HCT116 (cell line): ENCODE measurements at regions not wholly inside any gene's neighbourhood (a gene's known extent, or its start where the extent isn't known, plus 50 kb on each side); places are given as distances from the start of the nearest gene placed in this dataset.

ENCODE experiments used
- CTCF ChIP-seq, 3 experiments: fragments of 200-600 bp in 1 of 3; sonication (generic) in 1 of 3; IDR thresholded peaks in 2 of 3; conservative IDR thresholded peaks in 1 of 3; 2 replicates each; pipeline ENCODE4 v1.5.1; 2012 to 2017; ENCODE audit warnings: low read depth in 2 of 3, low read length in 2 of 3, antibody characterized with exemption in 1 of 3, borderline replicate concordance in 1 of 3, control low read depth in 1 of 3, mild to moderate bottlenecking in 1 of 3, mixed read lengths in 1 of 3, mixed run types in 1 of 3, moderate library complexity in 1 of 3; ENCODE audit not compliant: insufficient read depth in 1 of 3
- ELF1 ChIP-seq: IDR thresholded peaks from 2 replicates; pipeline ENCODE4 v1.6.1; 2012; ENCODE audit warnings: low read depth, borderline replicate concordance
- EZH2 ChIP-seq: fragments of 200-600 bp; sonication (generic); IDR thresholded peaks from 2 replicates; pipeline ENCODE4 v1.6.1; 2017; ENCODE audit warnings: antibody characterized with exemption, mixed run types
- MAX ChIP-seq: IDR thresholded peaks from 2 replicates; pipeline ENCODE4 v1.6.1; 2012
- POLR2A ChIP-seq: IDR thresholded peaks from 2 replicates; pipeline ENCODE4 v1.7.0; 2011; ENCODE audit warnings: borderline replicate concordance; ENCODE audit not compliant: insufficient read depth, insufficient read length; ENCODE audit errors: extremely low read depth
- POLR2AphosphoS5 ChIP-seq: IDR thresholded peaks from 2 replicates; pipeline ENCODE4 v1.6.1; 2011; ENCODE audit warnings: mild to moderate bottlenecking, low read depth, low read length, moderate library complexity
- SIN3A ChIP-seq: IDR thresholded peaks from 2 replicates; pipeline ENCODE4 v1.6.1; 2012; ENCODE audit warnings: low read depth
- SP1 ChIP-seq: IDR thresholded peaks from 2 replicates; pipeline ENCODE4 v1.6.1; 2012; ENCODE audit warnings: low read depth

- TF ChIP-seq POLR2A (no peak), CTCF (IDR thresholded peaks at IDR 0.05 in 2 of 3, conservative IDR thresholded peaks at IDR 0.05 in 1 of 3; ENCODE audit: borderline replicate concordance in 1 of 3, insufficient read depth in 1 of 3, low read depth in 2 of 3, low read length in 2 of 3) (no peak), EZH2 (no peak), SP1 (no peak), POLR2AphosphoS5 (no peak), ELF1 (no peak), MAX (no peak), SIN3A (no peak)
Observed at GRCh38 chr9:118401546-118401945, 697.3 kb downstream of the TLR4 start.
